HG03064 (cell line): ENCODE measurements at regions not wholly inside any gene's neighbourhood (a gene's known extent, or its start where the extent isn't known, plus 50 kb on each side); places are given as distances from the start of the nearest gene placed in this dataset.

Source experiments
- ATAC-seq: cut with Tn5 transposase; IDR thresholded peaks from one replicate; pipeline ENCODE4 v1.9.1; 2021; ENCODE audit warnings: low read depth; ENCODE audit not compliant: unreplicated experiment

DNA sequence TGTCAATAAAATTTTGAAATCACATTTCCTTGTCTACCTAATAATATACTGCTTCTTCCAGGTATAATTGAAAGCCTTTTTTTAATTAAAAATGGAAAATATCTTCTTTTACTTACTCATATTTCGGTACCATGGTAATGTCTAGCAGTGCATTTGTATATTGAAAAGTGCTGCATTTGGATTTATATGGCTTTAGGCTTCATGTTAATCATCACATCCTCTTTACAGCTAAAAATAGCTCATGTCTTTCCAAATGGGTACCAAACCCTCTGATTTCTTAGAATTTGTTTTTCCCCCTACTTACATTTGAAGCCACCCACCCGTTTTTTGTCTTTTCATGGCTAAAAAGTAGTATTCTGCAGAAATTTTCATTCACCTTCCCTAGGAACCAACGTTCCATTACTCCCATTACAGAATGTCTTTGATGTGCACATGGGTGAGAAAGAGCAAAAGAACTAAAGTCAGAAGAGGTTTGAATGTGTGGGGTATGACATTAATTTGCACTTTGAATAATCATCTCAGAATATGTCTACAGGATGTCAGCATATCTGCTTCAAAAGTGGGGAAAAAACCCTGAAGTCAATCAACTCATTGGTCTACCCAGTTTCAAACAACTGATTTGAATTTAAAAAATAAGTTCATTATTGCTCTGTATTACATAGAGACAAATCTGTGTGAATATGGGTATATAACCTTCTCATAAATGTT lies 935.9 kb downstream of the GATA3 start:
- ATAC-seq = no peak

DNA sequence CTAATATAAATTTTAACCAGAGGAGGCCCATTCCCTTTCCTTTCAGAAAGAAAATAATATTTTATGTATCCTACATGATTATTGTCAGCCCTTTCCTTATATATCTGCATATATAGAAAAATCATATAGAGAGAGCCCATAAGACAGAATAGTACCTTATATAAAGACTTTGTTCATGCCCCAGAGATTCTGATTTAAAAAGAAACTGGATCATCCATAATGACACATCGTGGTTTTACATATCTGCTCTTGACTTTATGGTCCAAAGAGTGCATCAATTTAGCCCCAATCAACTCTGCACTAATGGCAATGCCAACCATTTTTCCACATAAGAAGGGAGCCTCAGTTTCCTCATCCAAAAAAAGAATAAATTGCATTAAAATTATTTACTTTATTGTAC lies 937.5 kb downstream of the GATA3 start:
- ATAC-seq = no peak

DNA sequence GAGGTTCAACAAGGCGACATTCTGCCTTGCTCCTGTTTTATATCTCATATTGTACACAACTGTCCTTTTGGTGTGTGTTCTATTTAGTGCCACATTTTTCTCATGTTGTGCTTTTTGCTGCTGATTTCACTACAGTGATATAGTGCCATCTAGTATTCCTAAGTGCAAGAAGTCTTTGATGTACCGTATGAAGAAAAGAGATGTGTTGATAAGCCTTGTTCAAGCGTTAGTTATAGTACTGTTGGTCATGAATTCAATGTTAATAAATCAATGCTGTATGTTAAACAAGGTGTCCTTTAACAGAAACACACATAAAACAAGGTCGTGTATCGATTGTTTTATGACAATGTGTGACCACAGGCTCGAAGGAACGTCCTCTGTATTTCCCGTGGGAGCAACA lies 939.4 kb downstream of the GATA3 start:
- ATAC-seq = no peak

DNA sequence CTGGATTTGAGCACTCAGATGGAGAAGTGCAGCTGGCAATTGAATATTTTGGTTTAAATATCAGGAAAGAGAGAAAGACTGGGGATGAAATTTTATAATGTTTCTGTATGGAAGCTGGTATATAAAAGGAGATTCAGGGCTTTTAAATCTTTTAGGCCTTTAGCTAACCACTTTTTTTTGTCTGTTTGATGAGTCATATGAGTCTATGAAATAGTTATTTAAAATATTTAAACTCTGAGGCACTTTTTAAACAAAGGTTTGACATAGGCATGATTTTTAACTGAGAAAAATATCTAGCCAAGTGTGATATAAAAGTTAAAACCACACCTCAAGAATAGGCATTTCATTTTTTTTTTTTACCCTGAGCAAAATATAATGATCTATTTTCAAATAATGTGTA lies 944.3 kb downstream of the GATA3 start:
- no peak for ATAC-seq

DNA sequence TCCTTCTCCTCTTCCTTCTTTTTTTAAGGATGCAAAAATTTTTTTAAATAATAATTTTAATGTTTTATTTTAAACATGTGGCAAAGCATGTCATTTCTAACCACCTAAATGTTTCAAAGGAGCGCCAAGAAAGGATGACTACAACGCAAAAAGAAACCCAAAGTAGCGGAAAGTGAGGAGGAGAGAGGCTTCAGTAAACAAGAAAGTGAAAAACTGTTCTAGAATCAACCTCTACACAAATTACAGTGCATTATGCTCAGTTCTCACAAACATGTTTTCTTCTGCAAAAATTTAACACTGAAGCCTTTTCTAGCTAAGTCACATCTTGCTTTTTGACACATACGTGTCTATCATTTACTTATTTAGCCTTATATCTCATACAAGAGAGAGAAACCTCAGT lies 948.6 kb downstream of the GATA3 start:
- ATAC-seq = no peak

DNA sequence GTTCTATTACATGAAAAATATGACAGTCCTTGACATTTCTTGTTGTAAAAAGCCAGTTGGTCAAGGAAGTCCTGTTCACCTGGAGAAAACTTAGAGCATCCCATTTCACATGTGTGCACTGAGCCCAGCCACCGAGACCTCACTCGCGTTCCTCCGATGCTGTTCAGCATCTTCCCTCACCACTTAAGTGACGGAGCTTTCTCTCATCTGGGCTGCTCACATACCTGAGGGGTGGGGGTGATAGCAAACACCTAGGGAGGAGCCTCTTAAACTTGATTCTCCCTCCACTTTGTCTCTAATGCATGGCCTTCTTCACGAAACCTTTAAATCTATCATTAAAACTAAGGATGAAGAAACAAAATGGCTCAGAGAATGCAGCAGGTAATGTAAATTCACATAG lies 950.2 kb downstream of the GATA3 start:
- ATAC-seq = no peak

DNA sequence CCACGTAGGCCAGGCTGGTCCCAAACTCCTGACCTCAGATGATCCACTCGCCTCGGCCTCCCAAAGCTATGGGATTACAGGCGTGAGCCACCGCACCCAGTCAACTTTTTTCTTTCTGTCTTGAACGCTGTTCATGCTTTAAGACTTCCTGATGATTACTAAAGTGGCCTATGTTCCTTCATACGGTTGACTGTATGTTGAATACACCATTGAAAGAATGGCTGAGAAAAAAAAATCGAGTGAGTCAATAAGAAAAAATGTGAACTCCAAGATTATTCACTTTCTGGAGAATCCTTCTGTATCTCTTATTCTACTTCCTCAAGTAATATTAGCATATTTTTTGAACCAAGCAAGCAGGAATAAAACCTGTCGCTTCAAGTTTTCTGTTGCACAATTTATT lies 955.0 kb downstream of the GATA3 start:
- no peak for ATAC-seq

DNA sequence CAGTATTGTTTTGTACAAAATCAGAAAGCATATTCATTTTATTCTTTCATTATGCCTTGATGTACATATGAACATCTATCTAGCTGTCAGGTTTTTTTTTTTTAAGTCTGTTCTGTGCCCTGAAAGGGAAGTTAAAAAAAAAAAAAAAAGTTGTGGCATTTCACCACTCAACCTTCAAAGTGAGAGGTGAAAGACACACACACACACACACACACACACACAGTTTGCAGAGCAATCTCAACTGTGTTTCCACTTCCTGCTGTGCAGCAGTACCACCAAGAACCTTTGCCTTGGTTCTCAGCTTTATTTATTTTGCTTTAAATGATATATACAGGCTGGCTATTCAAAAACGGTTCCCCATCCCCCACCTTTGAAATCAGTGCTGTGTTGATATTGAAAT lies 955.6 kb downstream of the GATA3 start:
- ATAC-seq = no peak

DNA sequence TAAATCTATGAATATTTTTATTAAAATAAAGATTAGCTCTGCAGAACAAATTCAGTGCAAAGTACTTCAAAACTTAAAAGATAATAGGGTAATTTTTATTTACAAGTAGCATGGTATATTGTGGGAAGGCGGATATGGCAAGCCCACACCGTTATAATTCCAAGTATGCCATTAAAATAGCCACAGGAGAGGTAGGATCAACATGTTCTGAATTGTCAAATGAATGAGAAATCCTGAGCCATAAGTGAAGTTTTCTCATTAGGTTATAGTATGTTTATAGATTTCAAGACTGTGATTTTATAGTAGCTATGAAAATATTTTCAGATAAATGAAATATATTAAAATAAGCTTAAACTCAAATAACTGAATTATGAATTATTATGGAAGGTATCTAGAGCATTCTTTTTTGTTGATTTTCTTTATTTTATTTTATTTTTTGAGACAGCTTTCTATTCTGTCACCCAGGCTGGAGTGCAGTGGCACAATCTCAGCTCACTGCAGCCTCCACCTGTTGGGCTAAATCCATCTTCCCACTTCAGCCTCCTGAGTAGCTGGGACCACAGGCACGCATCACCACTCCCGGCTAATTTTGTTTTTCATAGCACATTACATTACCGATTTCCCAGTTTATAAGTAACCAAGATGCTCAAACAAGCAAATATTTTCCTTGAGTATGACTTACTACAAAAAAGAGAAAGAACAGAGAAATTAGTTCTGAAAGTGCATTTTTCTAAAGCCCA lies 956.6 kb downstream of the GATA3 start:
- ATAC-seq = no peak

DNA sequence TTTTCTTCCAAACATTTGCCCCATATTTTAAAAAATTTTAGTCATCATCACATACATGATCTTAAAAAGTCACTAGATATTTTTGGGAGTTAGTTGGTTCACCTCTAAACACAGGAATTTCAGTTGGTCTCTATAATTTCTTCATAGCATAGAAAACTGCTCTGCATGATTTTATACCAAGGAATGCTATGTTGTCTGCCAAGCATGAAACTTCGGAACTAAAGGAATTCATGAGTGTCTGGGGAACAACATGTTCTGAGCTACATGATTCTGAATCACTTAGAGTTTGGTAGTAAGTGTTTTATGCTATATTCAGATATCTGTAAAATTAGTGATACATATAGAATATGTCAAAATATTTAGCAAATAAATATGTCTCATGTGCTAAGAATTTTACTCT lies 957.8 kb downstream of the GATA3 start:
- ATAC-seq = no peak

DNA sequence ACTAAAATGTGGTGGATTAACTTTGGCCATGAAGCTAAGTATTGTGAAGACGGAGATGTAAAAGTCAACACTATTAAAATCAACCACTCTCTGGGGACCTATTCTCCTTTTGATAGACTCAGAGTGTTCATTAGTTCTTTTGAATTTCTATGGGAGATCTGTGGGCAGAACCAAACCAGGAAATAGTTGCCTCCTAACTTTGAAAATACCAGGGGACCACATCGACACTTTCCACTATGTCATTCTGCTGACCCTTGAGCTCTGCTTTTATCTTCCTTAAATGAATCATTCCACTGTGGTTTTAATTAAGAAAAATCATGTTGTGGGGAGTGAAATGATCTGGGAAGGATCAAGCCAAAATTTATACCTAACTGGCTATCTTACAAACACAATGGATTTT lies 960.5 kb downstream of the GATA3 start:
- ATAC-seq = no peak

DNA sequence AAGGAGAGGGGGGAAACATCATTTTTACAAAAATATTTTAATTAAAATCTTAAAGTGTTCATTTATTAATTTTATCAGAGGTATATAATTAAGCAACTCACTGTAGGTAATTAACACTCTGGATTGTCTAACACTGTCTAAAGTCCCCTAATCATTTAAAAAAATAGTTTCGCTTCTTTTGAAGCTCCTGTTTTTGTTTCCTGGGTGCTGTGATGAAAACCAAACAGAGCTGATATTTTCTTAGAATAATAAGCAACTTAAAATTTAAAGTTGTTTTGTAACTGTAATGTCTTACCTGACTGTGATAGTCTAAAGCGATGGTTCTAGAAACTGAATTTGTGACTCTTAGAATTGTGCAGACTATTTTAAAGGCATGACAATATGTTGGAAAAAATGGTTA lies 961.0 kb downstream of the GATA3 start:
- ATAC-seq = no peak

DNA sequence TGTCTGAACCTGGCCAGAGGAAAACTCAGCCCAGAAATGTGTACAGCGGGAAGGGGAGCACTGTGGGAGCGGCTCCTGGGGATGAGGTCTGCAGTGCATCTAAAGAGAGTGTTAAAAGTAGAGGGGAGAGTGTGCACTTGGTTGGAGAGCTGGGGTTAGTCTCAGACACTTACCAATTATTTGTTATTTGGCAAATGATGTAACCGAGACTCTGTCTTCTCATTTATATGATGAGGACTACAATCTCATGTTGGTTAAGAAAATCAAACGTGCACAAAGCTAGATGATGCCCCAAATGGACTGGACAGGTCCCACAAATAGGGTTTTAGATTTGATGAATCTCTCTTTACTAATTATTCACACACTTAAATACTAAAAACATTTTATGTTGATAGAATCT lies 962.4 kb downstream of the GATA3 start:
- no peak for ATAC-seq

DNA sequence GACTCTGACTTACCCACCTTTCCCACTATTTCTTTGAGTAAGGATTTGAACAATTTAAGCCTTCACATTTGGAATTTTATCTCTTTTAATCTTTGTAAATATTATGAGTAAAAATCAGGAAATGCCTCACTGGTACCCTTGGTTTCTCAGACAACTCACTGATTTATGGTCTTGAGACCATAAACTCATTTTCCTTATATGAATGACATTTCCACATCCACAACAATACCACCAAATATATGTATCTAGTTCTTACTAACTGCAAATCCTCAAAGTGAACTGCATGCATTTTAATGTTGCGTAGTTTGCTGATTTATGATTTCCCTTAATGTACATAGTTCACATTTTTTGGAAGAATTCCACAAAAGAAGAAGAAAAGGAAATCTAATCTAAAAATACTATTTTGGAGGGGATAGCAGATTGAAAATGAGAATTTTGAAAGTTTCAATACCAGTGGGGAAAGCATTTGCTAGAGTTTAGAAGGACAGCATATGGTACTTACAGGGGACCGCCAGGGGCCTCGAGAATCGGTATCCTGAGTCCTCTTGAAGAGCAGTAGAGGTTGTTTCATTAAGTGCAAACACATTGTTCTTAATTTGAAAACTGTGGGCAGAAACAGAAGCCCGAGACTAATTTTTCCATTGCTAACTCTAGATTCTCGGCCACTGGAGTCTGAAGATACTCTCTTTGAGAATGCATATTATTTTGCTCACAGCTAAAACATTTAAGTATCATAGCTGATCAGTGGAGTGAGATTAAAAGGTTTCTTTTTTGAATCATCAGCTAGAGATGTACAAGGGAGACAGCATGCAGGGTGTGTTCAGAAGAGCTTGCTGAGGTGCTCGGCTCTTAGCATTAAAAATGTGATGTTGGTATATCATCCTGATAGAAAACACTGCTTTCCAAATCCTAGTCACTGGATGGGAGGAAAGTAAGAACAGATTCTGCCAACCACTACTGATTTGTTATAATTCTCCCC lies 964.0 kb downstream of the GATA3 start:
- no peak for ATAC-seq

DNA sequence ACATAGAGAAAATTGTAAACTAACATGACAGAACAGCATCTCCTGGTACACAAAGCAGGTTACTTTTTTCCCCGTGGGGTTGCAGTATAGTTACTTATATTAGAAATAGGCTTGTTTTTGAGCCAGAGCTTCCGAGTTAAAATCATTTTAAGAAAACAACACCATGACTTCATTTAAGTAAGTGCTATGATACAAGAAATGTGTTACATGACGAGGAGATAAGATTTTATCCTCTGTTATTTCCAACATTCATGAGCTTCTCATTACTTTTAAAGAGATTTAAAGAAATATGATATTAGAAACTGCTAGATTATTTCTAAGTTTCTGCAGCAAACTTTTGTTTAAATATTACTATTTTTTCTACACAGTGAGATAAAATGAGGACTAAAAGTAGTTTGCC lies 968.7 kb downstream of the GATA3 start:
- no peak for ATAC-seq

DNA sequence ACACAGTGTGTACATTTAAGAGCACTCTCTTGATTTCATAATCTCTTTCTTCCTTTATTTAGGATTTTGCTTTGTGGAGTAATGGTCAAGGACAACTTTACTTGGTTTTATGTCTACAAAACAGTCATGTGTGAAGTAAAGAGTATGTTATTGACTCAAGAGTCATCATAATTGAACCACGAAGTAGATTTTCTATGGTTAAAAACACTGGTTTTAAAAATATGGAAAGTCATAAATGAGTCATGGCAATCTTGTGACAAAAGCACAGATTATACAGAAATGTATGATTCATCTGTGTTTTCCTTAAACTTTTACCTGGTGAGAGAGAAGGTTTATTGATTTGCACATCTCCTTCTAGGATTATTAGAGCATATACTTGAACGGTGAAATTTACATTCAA lies 969.7 kb downstream of the GATA3 start:
- ATAC-seq = no peak

DNA sequence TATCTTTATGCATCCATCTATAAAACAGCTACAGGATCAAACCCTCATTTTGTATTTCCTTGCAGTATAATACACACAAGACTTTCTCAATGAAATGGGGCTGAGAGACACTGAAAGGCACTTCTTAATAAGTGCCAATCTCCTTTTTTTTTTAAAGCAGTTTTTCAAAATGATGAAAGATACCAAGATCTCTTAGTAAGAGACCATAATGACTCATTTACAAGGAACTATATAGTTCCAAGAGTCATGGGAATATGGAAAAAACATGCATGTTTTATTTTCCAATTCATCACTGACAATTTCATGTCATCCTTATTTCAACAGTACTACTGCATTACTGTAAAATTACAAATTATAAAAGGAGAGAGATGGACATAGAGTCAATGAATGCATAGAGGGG lies 973.7 kb downstream of the GATA3 start:
- ATAC-seq = no peak

DNA sequence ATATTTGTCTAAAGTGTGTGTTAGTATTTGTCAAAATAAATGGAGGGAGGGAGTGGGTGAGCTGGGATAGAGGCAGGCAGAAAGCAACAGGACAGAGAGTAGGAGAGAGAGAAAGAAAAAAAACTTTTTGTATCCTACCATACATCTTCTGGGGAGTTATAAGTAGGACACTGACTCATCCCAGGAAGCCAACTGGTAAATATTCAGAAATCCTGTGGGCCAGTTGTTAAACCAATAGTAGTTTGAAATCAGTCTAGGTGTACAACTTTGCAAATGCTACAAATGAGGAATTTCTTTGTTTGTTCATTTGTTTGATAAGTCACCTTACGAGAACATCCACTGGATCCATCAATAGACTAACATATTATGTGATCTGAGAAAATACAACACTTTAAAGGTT lies 980.9 kb downstream of the GATA3 start:
- ATAC-seq = no peak

DNA sequence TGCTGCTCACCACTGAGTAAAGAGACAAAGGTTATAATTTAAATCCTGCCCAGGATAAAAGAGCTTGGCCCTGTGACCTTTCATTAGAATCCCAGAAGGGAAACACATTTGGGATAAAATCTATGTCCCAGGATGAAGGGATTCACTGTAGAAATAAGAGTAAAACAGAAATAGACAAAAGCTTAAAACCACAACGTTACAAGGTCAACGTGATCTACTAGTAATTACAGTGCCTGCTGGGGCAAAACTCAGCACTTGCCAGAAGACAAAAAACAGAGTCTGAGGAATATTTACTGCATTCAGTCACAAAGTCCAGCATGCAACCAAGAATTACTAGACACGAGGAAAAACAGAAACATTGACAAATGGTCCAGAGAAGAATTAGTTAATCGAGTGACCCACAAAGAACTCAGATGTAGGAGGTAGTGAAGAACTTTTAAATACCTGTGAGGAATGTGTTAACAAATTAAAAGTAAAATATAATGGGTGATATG lies 982.3 kb downstream of the GATA3 start:
- no peak for ATAC-seq

DNA sequence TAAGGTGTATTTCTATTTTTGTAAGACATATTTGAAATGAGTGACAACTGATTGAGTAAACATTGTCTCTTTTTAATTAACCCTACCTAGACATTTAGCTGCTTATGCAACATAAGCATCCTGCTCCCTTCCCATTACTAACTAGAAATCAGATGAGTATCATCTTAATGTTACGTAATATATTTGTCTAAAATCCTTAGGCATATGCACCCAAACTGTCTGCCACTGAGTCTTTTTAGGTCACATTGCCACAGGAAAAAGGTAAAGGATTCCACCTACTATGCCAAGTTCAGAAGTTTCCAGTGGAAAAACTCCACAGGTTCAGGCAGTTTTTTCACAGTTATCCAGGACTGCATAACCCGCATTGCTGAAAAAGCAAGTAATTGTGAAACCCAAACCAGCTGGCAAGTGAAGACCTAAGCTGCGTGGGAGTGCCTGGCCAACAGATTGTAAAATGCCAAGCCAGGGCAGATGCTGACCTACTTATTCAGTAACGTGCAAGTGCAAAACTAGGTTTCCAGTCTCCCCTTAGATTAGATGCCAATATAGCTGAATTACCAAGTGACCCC lies 983.7 kb downstream of the GATA3 start:
- no peak for ATAC-seq

DNA sequence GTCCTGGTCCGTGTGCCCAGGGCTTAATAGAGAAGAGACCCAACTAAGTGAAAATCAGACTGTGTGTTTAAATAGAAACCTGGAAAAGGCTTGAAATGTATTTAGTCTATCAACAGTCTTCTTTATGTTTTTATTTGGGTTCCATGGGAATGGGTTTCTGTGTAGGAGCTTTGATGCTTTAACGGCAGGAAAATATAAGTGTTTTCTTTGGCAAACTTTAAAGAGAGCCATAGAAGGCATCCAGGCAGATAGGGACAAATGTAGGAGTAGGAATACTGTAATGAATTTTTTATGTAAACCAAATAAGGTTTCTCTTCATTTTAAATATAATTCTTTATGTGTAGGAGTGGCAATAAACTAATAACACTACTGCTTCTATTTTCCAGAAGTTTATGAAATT lies 989.0 kb downstream of the GATA3 start:
- no peak for ATAC-seq
